GM12878 (cell line): ENCODE measurements at regions not wholly inside any gene's neighbourhood (a gene's known extent, or its start where the extent isn't known, plus 50 kb on each side); places are given as distances from the start of the nearest gene placed in this dataset.

Experiments
- ATAC-seq: fragments of 200-7000 bp; cut with Tn5 transposase; 3 replicates; pipeline ENCODE4 v1.9.1; 2020; ENCODE audit warnings: mild to moderate bottlenecking, moderate library complexity
- BruUV-seq: library from RNA; stranded (reverse); fragments of 400-500 nt; replicated peaks from 2 replicates; lab custom pipeline; 2021; lab: Mats Ljungman, UMichigan
- CTCF ChIA-PET: fragments of 300-600 bp; sonication (Branson Sonifier 250); formaldehyde crosslinking; extraction: SDS; loops from one replicate; lab custom pipeline; 2021; ENCODE audit warnings: inconsistent platforms; lab: Yijun Ruan, JAX
- POLR2A ChIA-PET: fragments of 350-600 bp; formaldehyde crosslinking; extraction: SDS; loops from one replicate; lab custom pipeline; 2021; ENCODE audit warnings: inconsistent platforms; lab: Charles Lee
- RAD21 ChIA-PET: fragments of 300-600 bp; sonication (Branson Sonifier 250); formaldehyde crosslinking; loops from one replicate; lab custom pipeline; 2023; ENCODE audit warnings: antibody characterized with exemption; ENCODE audit not compliant: unreplicated experiment; lab: Charles Lee
- SMC1A ChIA-PET: fragments of 300-600 bp; sonication (Branson Sonifier 250); formaldehyde crosslinking; loops from one replicate; lab custom pipeline; 2023; ENCODE audit not compliant: unreplicated experiment, uncharacterized antibody; lab: Charles Lee
- DNase-seq: peaks from one replicate; pipeline ENCODE4 v3.0.0-alpha.2; 2011; ENCODE audit warnings: low read depth, low spot score
- FAIRE-seq: peaks from 3 replicates; lab custom pipeline; 2011; peaks lifted over from hg19 to GRCh38; lab: Jason Lieb, UNC
- H2AFZ ChIP-seq: 2 replicates; pipeline ENCODE4 v1.6.0; 2011; ENCODE audit warnings: low read depth, low read length, control low read depth; ENCODE audit not compliant: control insufficient read depth
- H3K27ac ChIP-seq: 2 replicates; pipeline ENCODE4 v1.5.1; 2011; ENCODE audit warnings: control low read depth; ENCODE audit not compliant: control insufficient read depth, insufficient read depth
- H3K27me3 ChIP-seq, 2 experiments: replicated peaks in 1 of 2; 2 replicates each; pipeline versions ENCODE4 v1.6.0 to v1.6.1; 2011; ENCODE audit warnings: low read length in 1 of 2; ENCODE audit not compliant: control insufficient read depth in 2 of 2, insufficient read depth in 2 of 2
- H3K36me3 ChIP-seq, 2 experiments: 2 replicates each; pipeline ENCODE4 v1.5.1; 2011; ENCODE audit warnings: low read length in 1 of 2; ENCODE audit not compliant: control insufficient read depth in 2 of 2, insufficient read depth in 2 of 2
- H3K4me1 ChIP-seq: 2 replicates; pipeline ENCODE4 v1.6.1; 2011; ENCODE audit warnings: mild to moderate bottlenecking, low read length, moderate library complexity, mixed read lengths; ENCODE audit not compliant: control insufficient read depth, insufficient read depth
- H3K4me2 ChIP-seq: 2 replicates; pipeline ENCODE4 v1.6.0; 2011; ENCODE audit warnings: control low read depth; ENCODE audit not compliant: control insufficient read depth, insufficient read depth
- H3K4me3 ChIP-seq: fragments of 200-600 bp; sonication (generic); 2 replicates; pipeline ENCODE4 v1.5.1; 2016
- H3K79me2 ChIP-seq: 2 replicates; pipeline ENCODE4 v1.6.0; 2011; ENCODE audit warnings: low read length; ENCODE audit not compliant: control insufficient read depth, insufficient read depth
- H3K9ac ChIP-seq: 2 replicates; pipeline ENCODE4 v1.8.0; 2011; ENCODE audit warnings: low read length, control low read depth, mixed read lengths; ENCODE audit not compliant: control insufficient read depth, insufficient read depth
- H3K9me3 ChIP-seq: replicated peaks from 3 replicates; pipeline ENCODE4 v1.5.1; 2011; ENCODE audit warnings: mild to moderate bottlenecking, low read length; ENCODE audit not compliant: control insufficient read depth, insufficient read depth
- H4K20me1 ChIP-seq: 2 replicates; pipeline ENCODE4 v1.6.0; 2011; ENCODE audit not compliant: control insufficient read depth, insufficient read depth
- CBFB ChIP-seq: IDR thresholded peaks from 2 replicates; pipeline ENCODE4 v1.6.1; 2016; ENCODE audit warnings: antibody characterized with exemption, low read depth
- CEBPB ChIP-seq, 2 experiments: fragments of 150-350 bp in 1 of 2; IDR thresholded peaks; 2 replicates each; pipeline ENCODE4 v1.6.1; 2012 to 2014; ENCODE audit warnings: low read depth in 2 of 2, low read length in 2 of 2, borderline replicate concordance in 1 of 2, inconsistent platforms in 1 of 2
- CUX1 ChIP-seq: IDR thresholded peaks from 2 replicates; pipeline ENCODE4 v1.6.1; 2012; ENCODE audit warnings: improper control_type of control experiment, low read depth, low read length; ENCODE audit not compliant: insufficient replicate concordance
- ESRRA ChIP-seq: IDR thresholded peaks from 2 replicates; pipeline ENCODE4 v1.6.1; 2012; ENCODE audit warnings: mild to moderate bottlenecking, low read length, improper control_type of control experiment
- EZH2 ChIP-seq: IDR thresholded peaks from 2 replicates; pipeline ENCODE4 v1.6.1; 2012; ENCODE audit warnings: low read depth, mild to moderate bottlenecking, control low read depth, inconsistent platforms, low read length, borderline replicate concordance; ENCODE audit not compliant: control insufficient read depth
- HDAC6 ChIP-seq: fragments of 200-600 bp; sonication (generic); IDR thresholded peaks from one replicate; pipeline ENCODE4 v1.8.0; 2017; ENCODE audit warnings: antibody characterized with exemption; ENCODE audit not compliant: unreplicated experiment
- JUNB ChIP-seq: IDR thresholded peaks from 2 replicates; pipeline ENCODE4 v1.6.1; 2016; ENCODE audit warnings: antibody characterized with exemption, mild to moderate bottlenecking
- LARP7 ChIP-seq: fragments of 450-650 bp; IDR thresholded peaks from 2 replicates; pipeline ENCODE4 v1.6.1; 2017; ENCODE audit warnings: mild to moderate bottlenecking
- MYC ChIP-seq: IDR thresholded peaks from 2 replicates; pipeline ENCODE4 v1.6.1; 2011; ENCODE audit warnings: mild to moderate bottlenecking, low read length, moderate library complexity, inconsistent platforms; ENCODE audit not compliant: insufficient read depth, insufficient replicate concordance, insufficient read length, severe bottlenecking
- NR2C1 ChIP-seq: fragments of 450-650 bp; IDR thresholded peaks from 2 replicates; pipeline ENCODE4 v1.6.1; 2017; ENCODE audit warnings: antibody characterized with exemption, mild to moderate bottlenecking, moderate library complexity
- RAD51 ChIP-seq: fragments of 450-650 bp; IDR thresholded peaks from 2 replicates; pipeline ENCODE4 v1.6.1; 2016; ENCODE audit warnings: moderate library complexity, mild to moderate bottlenecking, inconsistent platforms
- SMAD5 ChIP-seq: IDR thresholded peaks from 2 replicates; pipeline ENCODE4 v1.6.1; 2016; ENCODE audit warnings: antibody characterized with exemption, low read depth
- SREBF2 ChIP-seq: IDR thresholded peaks from 2 replicates; pipeline ENCODE4 v1.6.1; 2012; ENCODE audit warnings: mild to moderate bottlenecking, low read length
- SRF ChIP-seq, 2 experiments: IDR thresholded peaks; 2 replicates each; pipeline ENCODE4 v1.6.1; 2011; ENCODE audit warnings: low read depth in 2 of 2, low read length in 2 of 2, mild to moderate bottlenecking in 1 of 2, moderate library complexity in 1 of 2
- TCF7 ChIP-seq: IDR thresholded peaks from 2 replicates; pipeline ENCODE4 v1.6.1; 2014; ENCODE audit warnings: antibody characterized with exemption, borderline replicate concordance
- WGBS: methylation state at CpG from one replicate; pipeline ENCODE4 v1.1.6; 2016; ENCODE audit warnings: low lambda C conversion rate; ENCODE audit not compliant: insufficient replicate concordance, insufficient coverage; ENCODE audit errors: missing lambda C conversion rate; 5-methylcytosine and 5-hydroxymethylcytosine counted together
- in situ Hi-C: fragments of 300-500 bp; cut with MboI; formaldehyde crosslinking; loops from 9 replicates; pipeline ENCODE4 v1.14.3; 2018; ENCODE audit warnings: mixed read lengths
- intact Hi-C: fragments of 100-400 bp; cut with micrococcal nuclease; formaldehyde crosslinking; loops from one replicate; pipeline ENCODE4 v1.14.2; 2022; ENCODE audit not compliant: unreplicated experiment
- TF ChIP-seq, protein P1 (sequence below): IDR thresholded peaks from 2 replicates; pipeline ENCODE4 v1.6.1; 2011; ENCODE audit warnings: low read depth, low read length, improper control_type of control experiment, borderline replicate concordance
- TF ChIP-seq, protein P2 (sequence below): fragments of 150-350 bp; IDR thresholded peaks from 2 replicates; pipeline ENCODE4 v1.6.1; 2016; ENCODE audit warnings: low read depth, low read length

DNA sequence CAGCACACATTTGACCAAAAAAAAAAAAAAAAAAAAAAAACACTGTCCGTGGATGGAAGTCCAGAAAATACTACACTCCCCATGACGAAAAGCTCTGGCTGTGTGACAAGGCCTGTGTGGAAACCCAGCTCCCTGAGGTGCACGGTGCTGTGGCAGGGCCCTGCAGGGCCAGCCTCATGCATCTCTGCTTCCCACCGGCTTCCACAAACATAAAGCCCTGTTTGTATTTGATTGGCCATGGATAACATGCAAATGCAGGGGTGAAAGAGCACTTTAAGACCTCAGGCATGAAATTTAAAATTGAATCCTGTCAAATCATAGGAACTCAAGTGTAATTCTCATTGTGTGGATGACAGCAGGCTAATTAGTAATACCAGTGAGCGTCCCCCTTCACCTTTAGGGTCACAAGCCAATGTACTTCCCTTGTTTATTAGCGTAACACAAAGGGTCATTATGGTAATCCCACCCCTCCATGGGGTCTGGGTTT, 757.2 kb downstream of the GALR1 start:
- no TSS peak for BruUV-seq
- no peaks in the 10 kb centered on the region for H3K79me2 ChIP-seq
- POLR2A ChIA-PET = interaction anchor here (0.7 kb wide), 1 partner anchor 452 kb away, joined by 5 read pairs; no protein-coding TSS in a partner anchor
- H3K27me3 ChIP-seq = no peaks in the 10 kb centered on the region
- intact Hi-C loops (no loop called here), in situ Hi-C loops (no loop called here)
- H3K9ac ChIP-seq = no peak overlapping the region
- FAIRE-seq (no peak), ATAC-seq (no peak), DNase-seq (no peak)
- WGBS = 7% methylated on average over 6 of the region's 6 CpGs
- H3K4me2 ChIP-seq = no peak overlapping the region
- H3K4me3 ChIP-seq = no peak overlapping the region
- H4K20me1 ChIP-seq = no peaks in the 10 kb centered on the region
- no peak overlapping the region for H3K27ac ChIP-seq
- no peaks in the 10 kb centered on the region for H3K9me3 ChIP-seq
- H3K4me1 ChIP-seq = no peaks in the 10 kb centered on the region
- SMC1A ChIA-PET = interaction anchor here (0.7 kb wide), 1 partner anchor 635 kb away, joined by 3 read pairs; no protein-coding TSS in a partner anchor
- H3K36me3 ChIP-seq = no peaks in the 10 kb centered on the region
- no peak overlapping the region for H2AFZ ChIP-seq
- CTCF ChIA-PET = no interaction called here
- RAD21 ChIA-PET = no interaction called here
- TF ChIP-seq, protein P1, sequence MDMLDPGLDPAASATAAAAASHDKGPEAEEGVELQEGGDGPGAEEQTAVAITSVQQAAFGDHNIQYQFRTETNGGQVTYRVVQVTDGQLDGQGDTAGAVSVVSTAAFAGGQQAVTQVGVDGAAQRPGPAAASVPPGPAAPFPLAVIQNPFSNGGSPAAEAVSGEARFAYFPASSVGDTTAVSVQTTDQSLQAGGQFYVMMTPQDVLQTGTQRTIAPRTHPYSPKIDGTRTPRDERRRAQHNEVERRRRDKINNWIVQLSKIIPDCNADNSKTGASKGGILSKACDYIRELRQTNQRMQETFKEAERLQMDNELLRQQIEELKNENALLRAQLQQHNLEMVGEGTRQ = no peak
- TF ChIP-seq ESRRA (no peak), MYC (no peak), RAD51 (no peak), CEBPB (IDR thresholded peaks at IDR 0.05; ENCODE audit: borderline replicate concordance in 1 of 2, low read depth in 2 of 2, low read length in 2 of 2) (no peak), EZH2 (no peak), NR2C1 (no peak), SRF (IDR thresholded peaks at IDR 0.05; ENCODE audit: low read depth in 2 of 2, low read length in 2 of 2) (no peak), TCF7 (no peak), JUNB (no peak), SREBF2 (no peak), CUX1 (no peak), SMAD5 (no peak), LARP7 (no peak), CBFB (no peak), HDAC6 (no peak)
- TF ChIP-seq, protein P2, sequence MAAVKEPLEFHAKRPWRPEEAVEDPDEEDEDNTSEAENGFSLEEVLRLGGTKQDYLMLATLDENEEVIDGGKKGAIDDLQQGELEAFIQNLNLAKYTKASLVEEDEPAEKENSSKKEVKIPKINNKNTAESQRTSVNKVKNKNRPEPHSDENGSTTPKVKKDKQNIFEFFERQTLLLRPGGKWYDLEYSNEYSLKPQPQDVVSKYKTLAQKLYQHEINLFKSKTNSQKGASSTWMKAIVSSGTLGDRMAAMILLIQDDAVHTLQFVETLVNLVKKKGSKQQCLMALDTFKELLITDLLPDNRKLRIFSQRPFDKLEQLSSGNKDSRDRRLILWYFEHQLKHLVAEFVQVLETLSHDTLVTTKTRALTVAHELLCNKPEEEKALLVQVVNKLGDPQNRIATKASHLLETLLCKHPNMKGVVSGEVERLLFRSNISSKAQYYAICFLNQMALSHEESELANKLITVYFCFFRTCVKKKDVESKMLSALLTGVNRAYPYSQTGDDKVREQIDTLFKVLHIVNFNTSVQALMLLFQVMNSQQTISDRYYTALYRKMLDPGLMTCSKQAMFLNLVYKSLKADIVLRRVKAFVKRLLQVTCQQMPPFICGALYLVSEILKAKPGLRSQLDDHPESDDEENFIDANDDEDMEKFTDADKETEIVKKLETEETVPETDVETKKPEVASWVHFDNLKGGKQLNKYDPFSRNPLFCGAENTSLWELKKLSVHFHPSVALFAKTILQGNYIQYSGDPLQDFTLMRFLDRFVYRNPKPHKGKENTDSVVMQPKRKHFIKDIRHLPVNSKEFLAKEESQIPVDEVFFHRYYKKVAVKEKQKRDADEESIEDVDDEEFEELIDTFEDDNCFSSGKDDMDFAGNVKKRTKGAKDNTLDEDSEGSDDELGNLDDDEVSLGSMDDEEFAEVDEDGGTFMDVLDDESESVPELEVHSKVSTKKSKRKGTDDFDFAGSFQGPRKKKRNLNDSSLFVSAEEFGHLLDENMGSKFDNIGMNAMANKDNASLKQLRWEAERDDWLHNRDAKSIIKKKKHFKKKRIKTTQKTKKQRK = no peak
